GM23248 (cell line): ENCODE measurements at regions not wholly inside any gene's neighbourhood (a gene's known extent, or its start where the extent isn't known, plus 50 kb on each side); places are given as distances from the start of the nearest gene placed in this dataset.
A peak's percentile ranks its signal among the peaks of the same experiment; 100 is the strongest.
"Not testable (repeated sequence)": the region's sequence is repeated elsewhere in the genome, so short reads cannot be mapped to it uniquely, and the experiment has no call there.

Source experiments
- DNase-seq: peaks from one replicate; pipeline ENCODE4 v3.0.0-alpha.2; 2015
- H2AFZ ChIP-seq: fragments of 200-600 bp; sonication (generic); 2 replicates; pipeline ENCODE4 v1.6.1; 2016; ENCODE audit warnings: antibody characterized with exemption
- H3F3A ChIP-seq: fragments of 200-600 bp; sonication (generic); 2 replicates; pipeline ENCODE4 v1.6.1; 2016; ENCODE audit warnings: mild to moderate bottlenecking, antibody characterized with exemption, mixed run types; ENCODE audit not compliant: insufficient read depth
- H3K27ac ChIP-seq: fragments of 200-600 bp; sonication (generic); 2 replicates; pipeline ENCODE4 v1.5.1; 2016; ENCODE audit warnings: mild to moderate bottlenecking
- H3K27me3 ChIP-seq: fragments of 200-600 bp; sonication (generic); replicated peaks from 2 replicates; pipeline ENCODE4 v1.6.1; 2016; ENCODE audit warnings: mild to moderate bottlenecking; ENCODE audit not compliant: insufficient read depth
- H3K36me3 ChIP-seq: fragments of 200-600 bp; sonication (generic); 2 replicates; pipeline ENCODE4 v1.6.1; 2016; ENCODE audit warnings: low read depth, mild to moderate bottlenecking
- H3K4me1 ChIP-seq: fragments of 200-600 bp; sonication (generic); 2 replicates; pipeline ENCODE4 v1.6.1; 2016; ENCODE audit warnings: mild to moderate bottlenecking; ENCODE audit not compliant: insufficient read depth
- H3K4me2 ChIP-seq: fragments of 200-600 bp; sonication (generic); one replicate; pipeline ENCODE4 v1.6.1; 2016; ENCODE audit warnings: mild to moderate bottlenecking; ENCODE audit not compliant: unreplicated experiment
- H3K4me3 ChIP-seq: fragments of 200-600 bp; sonication (generic); 2 replicates; pipeline ENCODE4 v1.5.1; 2016; ENCODE audit warnings: mild to moderate bottlenecking
- H3K79me2 ChIP-seq: fragments of 200-600 bp; sonication (generic); 2 replicates; pipeline ENCODE4 v1.6.1; 2016; ENCODE audit warnings: mild to moderate bottlenecking; ENCODE audit not compliant: insufficient read depth
- H3K9ac ChIP-seq: fragments of 200-600 bp; sonication (generic); 2 replicates; pipeline ENCODE4 v1.6.1; 2016; ENCODE audit warnings: mild to moderate bottlenecking
- H3K9me2 ChIP-seq: fragments of 200-600 bp; sonication (generic); 2 replicates; pipeline ENCODE4 v1.6.1; 2016; ENCODE audit warnings: mixed run types, mild to moderate bottlenecking, moderate library complexity; ENCODE audit not compliant: insufficient read depth
- H3K9me3 ChIP-seq: fragments of 200-600 bp; sonication (generic); one replicate; pipeline ENCODE4 v1.6.1; 2017; ENCODE audit warnings: low read depth
- H4K20me1 ChIP-seq: fragments of 200-600 bp; sonication (generic); 2 replicates; pipeline ENCODE4 v1.6.0; 2016; ENCODE audit not compliant: insufficient read depth
- EZH2 ChIP-seq: fragments of 200-600 bp; sonication (generic); IDR thresholded peaks from 2 replicates; pipeline ENCODE4 v1.6.1; 2018; ENCODE audit warnings: antibody characterized with exemption, mild to moderate bottlenecking; ENCODE audit not compliant: insufficient read depth, poor library complexity, severe bottlenecking
- EZH2phosphoT487 ChIP-seq: fragments of 200-600 bp; sonication (generic); IDR thresholded peaks from 2 replicates; pipeline ENCODE4 v1.6.1; 2018; ENCODE audit warnings: antibody characterized with exemption, moderate library complexity, mild to moderate bottlenecking, low read depth; ENCODE audit not compliant: insufficient read depth
- WGBS, 2 experiments: methylation state at CpG; one replicate each; pipeline ENCODE4 v1.1.6; 2015 to 2017; ENCODE audit warnings: low lambda C conversion rate in 2 of 2, low coverage in 1 of 2; ENCODE audit errors: missing lambda C conversion rate in 2 of 2; 5-methylcytosine and 5-hydroxymethylcytosine counted together
- in situ Hi-C: fragments of 300-500 bp; cut with MboI; formaldehyde crosslinking; loops from 2 replicates; pipeline ENCODE4 v1.15.0; 2020

DNA sequence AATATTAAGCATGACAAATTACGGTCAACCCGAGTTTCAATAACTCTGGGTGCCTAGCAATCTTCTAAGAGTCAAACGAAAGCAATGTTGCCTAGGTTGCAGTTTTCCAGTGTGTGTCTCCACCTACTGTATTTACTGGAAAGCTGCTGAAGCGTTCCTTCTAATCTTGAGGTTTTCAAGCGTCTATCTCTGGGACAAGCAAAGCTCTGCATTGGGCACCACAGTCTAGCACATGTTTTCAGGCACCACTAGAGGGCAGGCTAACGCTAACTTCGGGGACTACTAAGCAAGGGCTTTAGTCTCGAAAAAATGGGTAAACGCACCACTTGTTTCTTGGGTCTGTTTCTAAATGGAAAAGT lies 82.7 kb upstream of the KIF2A start:
- not testable (repeated sequence) for H3K27ac ChIP-seq, H3K36me3 ChIP-seq, H3K4me1 ChIP-seq, H3K79me2 ChIP-seq, H3K9me2 ChIP-seq, H4K20me1 ChIP-seq, H3K9me3 ChIP-seq, H3K27me3 ChIP-seq, H3F3A ChIP-seq
- WGBS, 2 experiments, result 0 to 4% methylated on average over 7 to 9 of the region's 9 CpGs
- DNase-seq, result peak; percentile 21
- Histone ChIP-seq H3K9ac (peak overlapping the region; percentile 27; the same call in 1 of the 2 replicates), H3K4me3 (peak overlapping the region; percentile 54), H3K4me2 (peak overlapping the region; percentile 31), H2AFZ (peak overlapping the region; percentile 62)
- in situ Hi-C loops, result loop anchor here (10.0 kb wide), 1 partner anchor 132 kb away; no protein-coding TSS in a partner anchor

DNA sequence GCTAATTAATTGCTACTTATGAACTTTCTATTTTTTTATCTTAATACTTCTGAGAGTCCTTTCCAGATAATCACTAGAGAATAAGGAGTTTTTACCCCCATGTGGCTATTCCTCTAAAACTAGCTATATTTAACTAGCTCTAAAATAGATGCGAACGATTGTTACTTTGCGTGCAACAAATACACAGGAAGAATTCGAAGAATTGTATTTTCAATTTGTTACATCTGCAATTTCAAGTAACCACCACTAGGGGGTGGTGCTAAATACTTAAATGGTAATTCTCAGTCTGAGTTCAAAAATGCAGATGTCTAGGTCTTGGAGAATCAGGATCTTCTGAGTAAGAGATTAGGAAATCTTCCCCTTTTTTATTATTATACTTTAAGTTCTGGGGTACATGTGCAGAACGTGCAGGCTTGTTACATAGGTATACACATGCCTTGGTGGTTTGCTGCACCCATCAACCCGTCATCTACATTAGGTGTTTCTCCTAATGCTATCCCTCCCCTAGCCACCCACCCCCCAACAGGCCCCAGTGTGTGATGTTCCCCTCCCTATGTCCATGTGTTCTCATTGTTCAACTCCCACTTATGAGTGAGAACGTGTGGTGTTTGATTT lies 80.9 kb upstream of the KIF2A start:
- not testable (repeated sequence) for H3K4me2 ChIP-seq, H2AFZ ChIP-seq, H3K27ac ChIP-seq, DNase-seq, H3K9ac ChIP-seq, H3F3A ChIP-seq, H3K9me3 ChIP-seq, H3K4me3 ChIP-seq, H3K4me1 ChIP-seq, H3K27me3 ChIP-seq, H3K36me3 ChIP-seq, H3K9me2 ChIP-seq, H4K20me1 ChIP-seq, H3K79me2 ChIP-seq
- in situ Hi-C loops, result loop anchor here (10.0 kb wide), 1 partner anchor 130 kb away; no protein-coding TSS in a partner anchor
- whole genome bisulfite sequencing, 2 experiments, result 69 to 72% methylated on average over 7 of the region's 7 CpGs

DNA sequence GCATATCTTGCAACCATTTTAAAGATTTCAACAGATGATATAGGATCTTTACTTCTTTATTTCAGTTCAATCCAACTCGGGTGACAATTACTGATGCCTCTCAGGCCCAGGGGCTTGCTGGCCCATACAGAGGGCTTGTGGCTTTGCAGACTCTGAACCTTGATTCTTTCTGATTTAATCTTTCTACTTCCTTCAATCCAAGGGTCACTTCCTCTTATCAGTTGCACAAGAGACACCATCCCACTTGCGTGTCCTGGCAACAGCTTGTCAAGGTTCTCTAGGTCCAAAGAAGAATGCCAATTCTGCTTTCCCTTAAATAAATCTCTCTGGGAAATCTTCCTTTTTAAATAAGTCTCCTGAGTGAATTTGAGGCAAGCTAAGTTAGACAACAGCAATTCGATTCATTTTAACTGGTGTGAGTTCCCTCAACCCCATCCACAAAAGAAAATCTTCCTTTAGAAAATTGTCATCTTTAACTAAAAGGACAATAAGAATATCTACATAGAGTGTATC lies 75.1 kb upstream of the KIF2A start:
- H3K4me2 ChIP-seq, H3K9me3 ChIP-seq, H3K27ac ChIP-seq, H2AFZ ChIP-seq, DNase-seq, H3K4me1 ChIP-seq, H3K4me3 ChIP-seq, H3K9me2 ChIP-seq, H3K27me3 ChIP-seq, H4K20me1 ChIP-seq, H3K36me3 ChIP-seq, in situ Hi-C loops, H3F3A ChIP-seq, H3K79me2 ChIP-seq, H3K9ac ChIP-seq: not testable (repeated sequence)
- WGBS, 2 experiments, result 64 to 65% methylated on average over 3 of the region's 3 CpGs

DNA sequence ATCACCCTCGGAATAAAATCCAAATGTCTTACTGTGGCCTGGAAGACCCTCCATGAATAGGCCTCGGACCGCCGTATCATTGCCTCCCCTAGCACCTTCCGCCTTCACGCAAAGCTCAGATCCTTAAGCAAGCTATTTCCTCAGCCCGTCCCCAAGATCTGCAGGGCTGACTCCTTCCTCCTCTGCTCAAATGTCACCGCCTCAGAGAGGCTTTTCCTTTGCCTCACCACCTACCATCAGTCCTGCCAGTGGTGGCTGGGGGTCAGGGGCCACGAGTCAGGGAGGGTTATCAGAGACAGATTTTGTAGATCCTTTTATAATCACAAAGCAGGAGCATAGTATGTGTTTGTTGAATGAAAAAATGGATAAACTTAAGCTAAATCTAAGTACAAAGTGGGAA lies 74.4 kb upstream of the KIF2A start:
- Histone ChIP-seq H3K9ac (no peak overlapping the region), H3K27ac (no peak overlapping the region), H3K79me2 (no peaks in the 10 kb centered on the region), H3K9me3 (no peaks in the 10 kb centered on the region), H3K9me2 (no peaks in the 10 kb centered on the region), H3K4me3 (no peak overlapping the region), H4K20me1 (no peaks in the 10 kb centered on the region), H3F3A (no peaks in the 10 kb centered on the region), H3K27me3 (peaks cover 3% of the 10 kb centered on the region; the same call in 1 of the 2 replicates), H3K36me3 (no peaks in the 10 kb centered on the region), H2AFZ (no peak overlapping the region), H3K4me2 (no peak overlapping the region), H3K4me1 (peaks cover 10% of the 10 kb centered on the region)
- WGBS, 2 experiments, result 66 to 68% methylated on average over 9 of the region's 9 CpGs
- in situ Hi-C loops, result no loop called here
- TF ChIP-seq EZH2 (no peak), EZH2phosphoT487 (no peak)
- no peak for DNase-seq

DNA sequence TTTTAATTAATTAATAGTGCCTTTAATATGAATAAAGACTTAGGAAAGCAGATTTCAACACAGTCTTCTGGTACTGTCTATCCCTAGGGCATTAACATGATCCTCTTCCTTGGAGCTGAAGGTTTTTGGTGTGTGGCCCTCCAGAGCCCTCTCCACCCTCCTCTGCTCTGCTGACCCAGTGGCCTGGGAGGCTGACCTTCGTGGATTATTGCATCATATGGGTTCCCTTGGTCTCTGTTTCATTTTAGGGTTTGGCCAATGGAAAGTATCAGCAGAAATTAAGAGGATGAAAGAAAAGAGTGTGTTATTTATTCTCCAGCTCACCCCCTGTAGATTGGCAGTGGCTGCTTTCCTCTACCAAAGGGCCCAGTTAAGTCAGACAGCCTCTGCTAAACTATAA lies 73.8 kb upstream of the KIF2A start:
- H3K9ac ChIP-seq, H3K9me3 ChIP-seq, H3K27me3 ChIP-seq, DNase-seq, H2AFZ ChIP-seq, H3K79me2 ChIP-seq, H3K36me3 ChIP-seq, H3K4me3 ChIP-seq, H4K20me1 ChIP-seq, H3K4me2 ChIP-seq, H3K27ac ChIP-seq, H3F3A ChIP-seq, H3K9me2 ChIP-seq, in situ Hi-C loops: not testable (repeated sequence)
- 47 to 65% methylated on average over 1 of the region's 1 CpG for WGBS, 2 experiments
- peaks cover 15% of the 10 kb centered on the region for H3K4me1 ChIP-seq

DNA sequence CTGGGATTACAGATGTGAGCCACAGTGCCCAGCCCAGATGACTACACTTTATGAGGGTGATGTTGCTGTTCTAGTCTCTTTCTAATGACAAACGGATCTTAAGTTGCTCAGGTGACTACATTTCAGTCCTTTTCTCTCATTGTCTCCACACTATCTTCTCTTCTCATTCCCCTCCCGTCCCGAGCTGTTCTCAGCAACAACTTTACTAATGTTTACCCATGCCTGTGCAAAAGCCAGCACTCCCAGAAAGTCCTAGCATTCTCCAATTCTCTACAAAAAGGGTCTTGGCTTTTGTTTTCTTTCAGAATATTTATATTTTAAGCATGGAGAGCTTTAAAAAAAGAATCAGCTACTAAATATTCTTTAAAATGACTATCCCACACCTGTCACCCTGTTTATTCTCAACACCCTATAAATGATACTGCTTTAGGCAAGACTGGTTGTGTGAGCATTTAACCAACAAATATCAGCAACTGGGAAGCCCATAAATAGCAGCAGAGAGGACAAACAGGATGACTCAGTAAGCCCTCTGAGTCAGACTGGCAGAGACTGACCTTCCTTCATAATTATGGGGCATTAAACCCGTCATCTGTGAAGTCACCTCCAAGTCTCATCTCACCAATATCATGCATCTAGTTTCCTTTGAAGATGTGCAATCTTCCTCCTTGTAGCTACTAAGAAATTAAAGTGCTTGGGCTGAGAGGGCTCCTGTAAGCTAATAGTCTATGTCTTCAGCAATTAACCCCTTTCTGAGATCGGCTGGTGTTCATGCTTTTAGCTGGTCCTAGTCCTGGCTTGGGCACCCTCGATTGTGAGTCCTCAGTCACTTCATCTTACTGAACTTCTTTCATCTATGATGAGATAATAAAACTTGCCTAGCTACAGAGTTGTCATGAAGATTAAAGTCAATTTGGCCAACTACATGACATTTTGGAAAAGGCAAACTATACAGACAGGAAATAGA lies 72.6 kb upstream of the KIF2A start:
- H4K20me1 ChIP-seq, H2AFZ ChIP-seq, H3K9me2 ChIP-seq, H3K4me2 ChIP-seq, H3F3A ChIP-seq, H3K27me3 ChIP-seq, H3K9ac ChIP-seq, H3K9me3 ChIP-seq, H3K36me3 ChIP-seq, H3K79me2 ChIP-seq, H3K4me3 ChIP-seq, H3K27ac ChIP-seq, in situ Hi-C loops: not testable (repeated sequence)
- 44 to 48% methylated on average over 6 of the region's 6 CpGs for WGBS, 2 experiments
- H3K4me1 ChIP-seq, result peaks cover 15% of the 10 kb centered on the region
- peak; percentile 73 for DNase-seq

DNA sequence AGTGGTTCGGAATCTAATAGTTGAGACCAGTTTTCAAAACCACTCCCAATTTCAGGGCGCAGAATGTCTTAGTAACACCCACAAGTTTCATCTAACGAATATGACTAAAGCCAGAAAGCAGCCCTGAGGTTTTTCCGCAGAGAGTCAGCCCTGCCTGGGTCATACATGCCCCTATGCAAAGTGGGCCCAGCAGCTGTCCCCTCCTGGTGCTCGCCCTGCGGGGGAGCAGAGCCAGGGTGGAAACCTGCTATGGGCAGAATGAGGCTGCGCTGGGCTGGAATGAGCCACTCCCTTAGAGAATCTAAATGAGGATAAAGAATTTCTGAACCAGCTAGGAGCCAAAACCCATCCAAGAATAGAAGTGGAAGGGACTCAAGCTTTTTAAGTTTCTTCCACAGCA lies 69.4 kb upstream of the KIF2A start:
- H3F3A ChIP-seq, H3K36me3 ChIP-seq, H4K20me1 ChIP-seq, H3K27me3 ChIP-seq, in situ Hi-C loops, H3K9ac ChIP-seq, H3K79me2 ChIP-seq, H3K27ac ChIP-seq, H3K9me3 ChIP-seq, H3K9me2 ChIP-seq: not testable (repeated sequence)
- peak overlapping the region; percentile 41 for H3K4me3 ChIP-seq
- peak overlapping the region; percentile 40 for H3K4me2 ChIP-seq
- DNase-seq, result peak; percentile 40
- H3K4me1 ChIP-seq, result peaks cover 15% of the 10 kb centered on the region
- peak overlapping the region; percentile 45; the same call in 1 of the 2 replicates for H2AFZ ChIP-seq
- 9 to 13% methylated on average over 7 of the region's 7 CpGs for WGBS, 2 experiments
